H1 (cell line): ENCODE measurements at regions not wholly inside any gene's neighbourhood (a gene's known extent, or its start where the extent isn't known, plus 50 kb on each side); places are given as distances from the start of the nearest gene placed in this dataset.

Source experiments
- CTCF ChIA-PET: fragments of 300-600 bp; sonication (Branson Sonifier 250); formaldehyde crosslinking; loops from one replicate; lab custom pipeline; 2021; ENCODE audit not compliant: partially characterized antibody; lab: Charles Lee
- POLR2A ChIA-PET: fragments of 300-600 bp; sonication (Branson Sonifier 250); formaldehyde crosslinking; loops from one replicate; lab custom pipeline; 2021; ENCODE audit warnings: inconsistent platforms; ENCODE audit not compliant: partially characterized antibody; lab: Charles Lee
- DNase-seq, 2 experiments: peaks; one replicate each; pipeline versions ENCODE4 v3.0.0 to v3.0.0-alpha.2; 2010 to 2022; ENCODE audit warnings: low spot score in 2 of 2, low read depth in 1 of 2, mixed read lengths in 1 of 2
- FAIRE-seq: peaks from 2 replicates; lab custom pipeline; 2011; peaks lifted over from hg19 to GRCh38; lab: Jason Lieb, UNC
- H2AFZ ChIP-seq: 2 replicates; pipeline ENCODE4 v1.8.1; 2012; ENCODE audit warnings: low read length, inconsistent platforms
- H2AK5ac ChIP-seq: 2 replicates; pipeline ENCODE4 v1.6.1; 2013; ENCODE audit warnings: low read depth, low read length
- H2BK120ac ChIP-seq: replicated peaks from 2 replicates; pipeline ENCODE3; 2013; ENCODE audit warnings: low read depth, low read length, inconsistent platforms
- H2BK12ac ChIP-seq: 2 replicates; pipeline ENCODE4 v1.6.1; 2013; ENCODE audit warnings: low read depth, low read length
- H2BK15ac ChIP-seq: 2 replicates; pipeline ENCODE4 v1.6.1; 2013; ENCODE audit warnings: low read length
- H2BK20ac ChIP-seq: 2 replicates; pipeline ENCODE4 v1.6.1; 2013; ENCODE audit warnings: low read length
- H2BK5ac ChIP-seq: 2 replicates; pipeline ENCODE4 v1.6.1; 2013; ENCODE audit warnings: low read depth, low read length
- H3K14ac ChIP-seq: 2 replicates; pipeline ENCODE4 v1.6.1; 2013; ENCODE audit warnings: inconsistent platforms; ENCODE audit not compliant: insufficient read length
- H3K18ac ChIP-seq: 2 replicates; pipeline ENCODE4 v1.6.1; 2013; ENCODE audit warnings: low read length; ENCODE audit errors: extremely low read depth
- H3K23ac ChIP-seq: 2 replicates; pipeline ENCODE4 v1.6.1; 2013; ENCODE audit warnings: inconsistent platforms; ENCODE audit not compliant: insufficient read length
- H3K23me2 ChIP-seq: 2 replicates; pipeline ENCODE4 v1.6.1; 2013; ENCODE audit warnings: low read depth, low read length
- H3K27ac ChIP-seq: 2 replicates; pipeline ENCODE4 v1.6.1; 2011; ENCODE audit warnings: low read depth, low read length, inconsistent platforms
- H3K27me3 ChIP-seq, 4 experiments: replicated peaks in 1 of 4; 1 replicate in 1 of 4; 2 replicates in 3 of 4; pipeline versions ENCODE4 v1.6.1 to v1.8.1; 2011 to 2013; ENCODE audit warnings: low read length in 3 of 4, mild to moderate bottlenecking in 3 of 4, inconsistent platforms in 2 of 4, mixed read lengths in 2 of 4, moderate library complexity in 1 of 4; ENCODE audit not compliant: control insufficient read depth in 3 of 4, insufficient read depth in 3 of 4; ENCODE audit errors: extremely low read depth in 1 of 4
- H3K36me3 ChIP-seq, 4 experiments: 2 replicates each; pipeline versions ENCODE4 v1.6.1 to v1.8.1; 2011 to 2013; ENCODE audit warnings: mild to moderate bottlenecking in 4 of 4, low read length in 3 of 4, moderate library complexity in 2 of 4, control low read depth in 1 of 4, inconsistent platforms in 1 of 4; ENCODE audit not compliant: insufficient read depth in 4 of 4, control insufficient read depth in 2 of 4
- H3K4ac ChIP-seq: replicated peaks from 2 replicates; pipeline ENCODE3; 2013; ENCODE audit warnings: low read length, low read depth, mixed read lengths, inconsistent platforms; ENCODE audit not compliant: insufficient read length
- H3K4me1 ChIP-seq, 4 experiments: replicated peaks in 1 of 4; 1 replicate in 1 of 4; 2 replicates in 3 of 4; pipeline versions ENCODE4 v1.6.1 to v1.8.1; 2011 to 2013; ENCODE audit warnings: low read length in 3 of 4, inconsistent platforms in 2 of 4, mixed read lengths in 1 of 4; ENCODE audit not compliant: insufficient read depth in 4 of 4, control insufficient read depth in 3 of 4
- H3K4me2 ChIP-seq, 2 experiments: 2 replicates each; pipeline versions ENCODE4 v1.6.1 to v1.8.1; 2011 to 2013; ENCODE audit warnings: low read depth in 2 of 2, low read length in 2 of 2, control low read depth in 1 of 2, inconsistent platforms in 1 of 2, mild to moderate bottlenecking in 1 of 2; ENCODE audit not compliant: insufficient read depth in 1 of 2
- H3K4me3 ChIP-seq, 4 experiments: fragments of 200-600, 300-600 bp in 1 of 4; sonication (generic), shearing (Covaris generic), sonication (Bioruptor Twin) in 1 of 4; 2 replicates each; pipeline versions ENCODE4 v1.5.1 to v1.8.1; 2011 to 2016; ENCODE audit warnings: low read length in 4 of 4, low read depth in 3 of 4, control low read depth in 2 of 4, inconsistent platforms in 2 of 4, mild to moderate bottlenecking in 2 of 4, mixed read lengths in 1 of 4, moderate library complexity in 1 of 4; ENCODE audit not compliant: insufficient read depth in 2 of 4; ENCODE audit errors: extremely low read depth in 1 of 4
- H3K56ac ChIP-seq: replicated peaks from 2 replicates; pipeline ENCODE3; 2013; ENCODE audit warnings: low read depth, mild to moderate bottlenecking, mixed read lengths, low read length, inconsistent platforms; ENCODE audit not compliant: insufficient read length
- H3K79me1 ChIP-seq: 2 replicates; pipeline ENCODE4 v1.6.1; 2013; ENCODE audit warnings: low read depth, low read length, control low read depth
- H3K79me2 ChIP-seq, 2 experiments: 2 replicates each; pipeline versions ENCODE4 v1.6.1 to v1.8.1; 2012 to 2013; ENCODE audit warnings: low read length in 2 of 2, mild to moderate bottlenecking in 2 of 2, inconsistent platforms in 1 of 2; ENCODE audit not compliant: insufficient read depth in 2 of 2, control insufficient read depth in 1 of 2
- H3K9ac ChIP-seq, 4 experiments: replicated peaks in 1 of 4; 1 replicate in 1 of 4; 2 replicates in 3 of 4; pipeline versions ENCODE4 v1.6.1 to v1.8.1; 2011 to 2013; ENCODE audit warnings: low read depth in 3 of 4, low read length in 3 of 4, control low read depth in 2 of 4, mild to moderate bottlenecking in 2 of 4, moderate library complexity in 2 of 4, inconsistent platforms in 1 of 4; ENCODE audit errors: extremely low read depth in 1 of 4
- H3K9me3 ChIP-seq, 2 experiments: 2 replicates each; pipeline versions ENCODE4 v1.6.1 to v1.8.1; 2012 to 2013; ENCODE audit warnings: mild to moderate bottlenecking in 2 of 2, moderate library complexity in 2 of 2, control low read depth in 1 of 2, inconsistent platforms in 1 of 2, low read depth in 1 of 2, low read length in 1 of 2, mixed read lengths in 1 of 2; ENCODE audit not compliant: insufficient read depth in 2 of 2
- H4K20me1 ChIP-seq, 2 experiments: replicated peaks in 1 of 2; 2 replicates each; pipeline versions ENCODE3 to v1.8.1; 2011 to 2013; ENCODE audit warnings: inconsistent platforms in 2 of 2, low read length in 2 of 2, mild to moderate bottlenecking in 1 of 2; ENCODE audit not compliant: insufficient read depth in 2 of 2, control insufficient read depth in 1 of 2
- H4K5ac ChIP-seq: 2 replicates; pipeline ENCODE4 v1.6.1; 2013; ENCODE audit warnings: low read length, low read depth, mixed read lengths, inconsistent platforms; ENCODE audit not compliant: insufficient read length
- H4K8ac ChIP-seq: 2 replicates; pipeline ENCODE4 v1.8.0; 2013; ENCODE audit warnings: mild to moderate bottlenecking, moderate library complexity, low read length, inconsistent platforms; ENCODE audit not compliant: insufficient read depth; ENCODE audit errors: extremely low read depth
- H4K91ac ChIP-seq: replicated peaks from 2 replicates; pipeline ENCODE3; 2013; ENCODE audit warnings: low read length, mixed read lengths, inconsistent platforms; ENCODE audit not compliant: insufficient read length
- CHD1 ChIP-seq: IDR thresholded peaks from 2 replicates; pipeline ENCODE4 v1.6.1; 2012; ENCODE audit warnings: low read depth, low read length, improper control_type of control experiment
- FOSL1 ChIP-seq: IDR thresholded peaks from 2 replicates; pipeline ENCODE4 v1.6.1; 2011; ENCODE audit warnings: mild to moderate bottlenecking, low read depth, low read length, moderate library complexity; ENCODE audit not compliant: insufficient read depth
- SAP30 ChIP-seq: fragments of 300-600 bp; sonication (generic); IDR thresholded peaks from 2 replicates; pipeline ENCODE4 v1.7.1; 2012; ENCODE audit warnings: low read length, moderate library complexity, mild to moderate bottlenecking, inconsistent platforms; ENCODE audit not compliant: insufficient read depth, insufficient replicate concordance
- WGBS, 2 experiments: shearing (Covaris generic) in 1 of 2; methylation state at CpG; one replicate each; pipeline versions ENCODE4 v1.1.6 to v1.1.7; 2013 to 2015; ENCODE audit warnings: low lambda C conversion rate in 2 of 2, mixed read lengths in 2 of 2, inconsistent platforms in 1 of 2, low coverage in 1 of 2, missing lambda C conversion rate in 1 of 2; ENCODE audit not compliant: insufficient replicate concordance in 2 of 2, insufficient coverage in 1 of 2, insufficient read length in 1 of 2; ENCODE audit errors: extremely low coverage in 1 of 2, missing lambda C conversion rate in 1 of 2; 5-methylcytosine and 5-hydroxymethylcytosine counted together

GRCh38 chr4:124144238-124144654, 568.3 kb downstream of the ANKRD50 start:
- Histone ChIP-seq H2BK120ac (no peak overlapping the region), H3K23ac (no peak overlapping the region), H2BK12ac (no peak overlapping the region), H3K18ac (no peak overlapping the region), H3K9ac (no peak overlapping the region), H3K4me3 (no peak overlapping the region), H3K9me3 (no peaks in the 10 kb centered on the region), H3K79me1 (no peaks in the 10 kb centered on the region), H3K79me2 (no peaks in the 10 kb centered on the region), H3K4ac (no peak overlapping the region), H2BK15ac (no peak overlapping the region), H3K4me2 (no peak overlapping the region), H2BK5ac (no peak overlapping the region), H3K56ac (no peak overlapping the region), H3K27ac (no peak overlapping the region), H2AFZ (no peak overlapping the region), H3K23me2 (no peaks in the 10 kb centered on the region; the same call in 1 of the 2 replicates), H2AK5ac (no peak overlapping the region), H3K27me3 (no peaks in the 10 kb centered on the region), H2BK20ac (no peak overlapping the region), H3K4me1 (no peaks in the 10 kb centered on the region), H3K14ac (no peak overlapping the region), H4K5ac (no peak overlapping the region), H4K8ac (no peak overlapping the region), H4K20me1 (no peaks in the 10 kb centered on the region), H4K91ac (no peak overlapping the region), H3K36me3 (no peaks in the 10 kb centered on the region)
- DNase-seq (no peak), FAIRE-seq (no peak)
- 97% methylated on average over 4 of the region's 4 CpGs; no CpG with 5 or more reads in 1 of the 2 experiments for WGBS, 2 experiments
- POLR2A ChIA-PET = no interaction called here
- no peak for TF ChIP-seq CHD1
- no peak for TF ChIP-seq FOSL1
- no peak for TF ChIP-seq SAP30
- CTCF ChIA-PET = no interaction called here
